Colonic mucosa (tissue), 4 donors: ENCODE measurements at regions not wholly inside any gene's neighbourhood (a gene's known extent, or its start where the extent isn't known, plus 50 kb on each side); places are given as distances from the start of the nearest gene placed in this dataset.

Source experiments
- DNase-seq: peaks from one replicate; pipeline ENCODE4 v3.0.0-alpha.2; 2020
- H3K27ac ChIP-seq: fragments of 200-600 bp; one replicate; pipeline ENCODE4 v1.8.0; 2021
- H3K27me3 ChIP-seq: fragments of 200-600 bp; one replicate; pipeline ENCODE4 v1.8.0; 2021
- H3K36me3 ChIP-seq: fragments of 200-600 bp; one replicate; pipeline ENCODE4 v1.8.0; 2021
- H3K4me1 ChIP-seq: fragments of 200-600 bp; one replicate; pipeline ENCODE4 v1.8.0; 2021; ENCODE audit warnings: mild to moderate bottlenecking
- H3K4me3 ChIP-seq: fragments of 200-600 bp; one replicate; pipeline ENCODE4 v1.8.0; 2021
- H3K9ac ChIP-seq, 2 donors: one replicate each; pipeline ENCODE4 v1.7.0; 2013; ENCODE audit warnings: control low read depth in 2 of 2, low read depth in 2 of 2, low read length in 2 of 2
- H3K9me3 ChIP-seq: fragments of 200-600 bp; one replicate; pipeline ENCODE4 v1.8.0; 2021
- CTCF ChIP-seq: fragments of 200-600 bp; IDR thresholded peaks from one replicate; pipeline ENCODE4 v1.8.0; 2022; ENCODE audit warnings: antibody characterized with exemption, mild to moderate bottlenecking
- intact Hi-C: fragments of 100-400 bp; cut with DNase I; formaldehyde crosslinking; loops from one replicate; pipeline ENCODE4 v1.14.1; 2022
- donor health status: healthy.
- donor health status: DM: no; HTN: no; CAD: no.
- donor health status: DM: no; HTN: no; CAD: no.

- TF ChIP-seq CTCF: no peak
- H3K4me1 ChIP-seq: no peaks in the 10 kb centered on the region
- H3K9ac ChIP-seq: no peak overlapping the region
- H3K36me3 ChIP-seq: no peaks in the 10 kb centered on the region
- H3K4me3 ChIP-seq: no peak overlapping the region
- H3K9me3 ChIP-seq: peaks cover 4% of the 10 kb centered on the region
- no peaks in the 10 kb centered on the region for H3K27me3 ChIP-seq
- H3K27ac ChIP-seq: no peak overlapping the region
- intact Hi-C loops: no loop called here
- DNase-seq: no peak
Observed at GRCh38 chr12:58513301-58513834, 406.9 kb downstream of the LRIG3 start.

- Histone ChIP-seq H3K36me3 (no peaks in the 10 kb centered on the region), H3K27me3 (no peaks in the 10 kb centered on the region), H3K4me1 (no peaks in the 10 kb centered on the region), H3K27ac (no peak overlapping the region), H3K9me3 (peaks cover 4% of the 10 kb centered on the region), H3K4me3 (no peak overlapping the region), H3K9ac (no peak overlapping the region)
- TF ChIP-seq CTCF: no peak
- intact Hi-C loops: no loop called here
- DNase-seq: no peak
Observed at GRCh38 chr12:58513852-58514251, 406.5 kb downstream of the LRIG3 start.

GRCh38 chr12:58519839-58520238, 400.5 kb downstream of the LRIG3 start:
- intact Hi-C loops: no loop called here

GRCh38 chr12:58521152-58521551, 399.2 kb downstream of the LRIG3 start:
- Histone ChIP-seq H3K9me3 (peaks cover 4% of the 10 kb centered on the region), H3K27ac (no peak overlapping the region), H3K36me3 (no peaks in the 10 kb centered on the region), H3K9ac (no peak overlapping the region), H3K4me1 (no peaks in the 10 kb centered on the region), H3K27me3 (no peaks in the 10 kb centered on the region), H3K4me3 (no peak overlapping the region)
- intact Hi-C loops: no loop called here
- DNase-seq: no peak
- TF ChIP-seq CTCF: no peak

More at GRCh38 chr12:58519839-58520238, 400.5 kb downstream of the LRIG3 start:
- H3K4me3 ChIP-seq: no peak overlapping the region
- H3K36me3 ChIP-seq: no peaks in the 10 kb centered on the region
- H3K27me3 ChIP-seq: no peaks in the 10 kb centered on the region
- H3K4me1 ChIP-seq: no peaks in the 10 kb centered on the region
- DNase-seq: no peak
- H3K9ac ChIP-seq: no peak overlapping the region
- H3K27ac ChIP-seq: no peak overlapping the region
- TF ChIP-seq CTCF: no peak
- H3K9me3 ChIP-seq: peaks cover 4% of the 10 kb centered on the region

GRCh38 chr12:58521796-58522195, 398.5 kb downstream of the LRIG3 start:
- Histone ChIP-seq H3K9me3 (peaks cover 4% of the 10 kb centered on the region), H3K9ac (no peak overlapping the region), H3K36me3 (no peaks in the 10 kb centered on the region), H3K27ac (no peak overlapping the region), H3K4me3 (no peak overlapping the region), H3K4me1 (no peaks in the 10 kb centered on the region), H3K27me3 (no peaks in the 10 kb centered on the region)
- no peak for DNase-seq
- TF ChIP-seq CTCF: no peak
- intact Hi-C loops: no loop called here
